ENCODE measurements at regions not wholly inside any gene's neighbourhood (a gene's known extent, or its start where the extent isn't known, plus 50 kb on each side); places are given as distances from the start of the nearest gene placed in this dataset.

DNA sequence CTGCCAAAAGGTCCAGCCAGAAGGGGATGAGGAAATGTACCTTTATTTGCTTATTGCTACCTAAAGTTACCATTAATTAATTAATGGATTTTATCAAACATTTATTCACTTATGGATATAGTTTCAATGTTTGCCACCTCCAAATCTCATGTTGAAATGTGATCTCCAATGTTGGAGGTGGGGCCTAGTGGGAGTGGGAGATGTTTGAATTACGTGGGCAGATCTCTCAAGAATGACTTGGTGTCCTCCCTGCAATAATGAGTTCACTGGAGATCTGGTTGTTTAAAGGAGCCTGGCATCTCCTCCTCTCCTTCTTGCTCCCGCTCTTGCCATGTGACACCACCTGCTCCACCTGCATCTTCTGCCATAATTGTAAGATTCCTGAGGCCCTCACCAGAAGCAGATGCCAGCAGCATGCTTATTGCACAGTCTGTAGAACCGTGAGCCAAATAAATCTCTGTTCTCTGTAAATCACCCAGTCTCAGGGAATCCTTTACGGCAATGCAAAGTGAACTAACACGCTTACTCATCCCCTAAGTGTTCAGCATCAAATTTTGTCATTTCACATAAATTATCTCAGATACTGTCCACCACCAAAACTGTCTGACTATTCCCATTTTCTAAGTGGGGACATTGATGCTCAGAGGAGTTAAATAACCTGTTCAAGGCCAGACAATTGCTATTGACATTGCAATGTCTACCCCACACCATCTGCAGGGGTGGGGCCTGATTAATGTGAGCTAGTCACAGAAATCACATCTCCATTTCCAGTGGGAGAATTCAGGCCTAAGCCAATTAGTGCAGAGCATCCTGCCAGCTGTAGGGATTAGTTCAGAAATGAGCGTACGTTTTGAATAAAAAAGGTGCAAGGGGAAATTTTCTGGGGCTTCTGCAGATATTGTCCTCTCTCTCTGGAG, 51.6 kb upstream of the SYN3 start:
- Histone ChIP-seq H3K27ac (ENCODE audit: low read depth, low read length) (no peak overlapping the region), H3K4me3 (replicated peaks in 1 of 2; ENCODE audit: low read depth in 1 of 2, low read length in 2 of 2) (no peak overlapping the region), H3K9me2 (ENCODE audit: insufficient read depth) (no peaks in the 10 kb centered on the region), H2AFZ (ENCODE audit: low read depth, low read length, poor library complexity, severe bottlenecking) (no peak overlapping the region), H3K9me3 (ENCODE audit: control insufficient read depth in 1 of 2, insufficient read depth in 1 of 2, low read depth in 1 of 2, low read length in 2 of 2) (peaks cover 0 to 12% of the 10 kb centered on the region in 2 experiments; a peak in 1 of 4 replicates), H3K4me1 (ENCODE audit: control insufficient read depth in 1 of 2, insufficient read depth in 2 of 2, low read length in 2 of 2) (no peaks in the 10 kb centered on the region), H3K9ac (ENCODE audit: low read length) (no peak overlapping the region), H3K36me3 (ENCODE audit: control insufficient read depth in 1 of 2, insufficient read depth in 2 of 2, low read length in 2 of 2) (no peaks in the 10 kb centered on the region), H3K79me2 (ENCODE audit: insufficient read depth, low read length) (no peaks in the 10 kb centered on the region), H4K20me1 (ENCODE audit: insufficient read depth) (no peaks in the 10 kb centered on the region), H3K4me2 (ENCODE audit: low read length) (no peak overlapping the region), H3K27me3 (ENCODE audit: insufficient read depth, low read length) (no peaks in the 10 kb centered on the region)
- DNase-seq (ENCODE audit: low read depth, low spot score) (no peak), ATAC-seq (no peak)
- no TSS peak for BruUV-seq (replicated peaks)
- ChIA-PET CTCF (no interaction called here), RAD21 (ENCODE audit: low non-redundant PET in 1 of 2, low total read pairs in 2 of 2, uncharacterized antibody in 2 of 2, unreplicated experiment in 2 of 2) (no interaction called here), POLR2A (no interaction called here)
- intact Hi-C loops (cut with micrococcal nuclease): no loop called here
- TF ChIP-seq, protein P1, sequence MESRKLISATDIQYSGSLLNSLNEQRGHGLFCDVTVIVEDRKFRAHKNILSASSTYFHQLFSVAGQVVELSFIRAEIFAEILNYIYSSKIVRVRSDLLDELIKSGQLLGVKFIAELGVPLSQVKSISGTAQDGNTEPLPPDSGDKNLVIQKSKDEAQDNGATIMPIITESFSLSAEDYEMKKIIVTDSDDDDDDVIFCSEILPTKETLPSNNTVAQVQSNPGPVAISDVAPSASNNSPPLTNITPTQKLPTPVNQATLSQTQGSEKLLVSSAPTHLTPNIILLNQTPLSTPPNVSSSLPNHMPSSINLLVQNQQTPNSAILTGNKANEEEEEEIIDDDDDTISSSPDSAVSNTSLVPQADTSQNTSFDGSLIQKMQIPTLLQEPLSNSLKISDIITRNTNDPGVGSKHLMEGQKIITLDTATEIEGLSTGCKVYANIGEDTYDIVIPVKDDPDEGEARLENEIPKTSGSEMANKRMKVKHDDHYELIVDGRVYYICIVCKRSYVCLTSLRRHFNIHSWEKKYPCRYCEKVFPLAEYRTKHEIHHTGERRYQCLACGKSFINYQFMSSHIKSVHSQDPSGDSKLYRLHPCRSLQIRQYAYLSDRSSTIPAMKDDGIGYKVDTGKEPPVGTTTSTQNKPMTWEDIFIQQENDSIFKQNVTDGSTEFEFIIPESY (IDR thresholded peaks at IDR 0.05; ENCODE audit: extremely low read depth, insufficient replicate concordance, low read length): no peak
- no peak for TF ChIP-seq SRF (IDR thresholded peaks at IDR 0.05; ENCODE audit: low read depth)
- no peak for TF ChIP-seq EZH2phosphoT487 (IDR thresholded peaks at IDR 0.05; ENCODE audit: borderline replicate concordance)
- TF ChIP-seq, protein P2, sequence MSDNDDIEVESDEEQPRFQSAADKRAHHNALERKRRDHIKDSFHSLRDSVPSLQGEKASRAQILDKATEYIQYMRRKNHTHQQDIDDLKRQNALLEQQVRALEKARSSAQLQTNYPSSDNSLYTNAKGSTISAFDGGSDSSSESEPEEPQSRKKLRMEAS (IDR thresholded peaks at IDR 0.05): no peak
- no peak for TF ChIP-seq POLR2AphosphoS5 (IDR thresholded peaks at IDR 0.05; ENCODE audit: low read depth, low read length)
- no peak for TF ChIP-seq ZNF274 (IDR thresholded peaks at IDR 0.05; ENCODE audit: low read depth, low read length)
- no peak for TF ChIP-seq FOSL1 (IDR thresholded peaks at IDR 0.05; ENCODE audit: low read depth)
- no peak for TF ChIP-seq SP1 (IDR thresholded peaks at IDR 0.05; ENCODE audit: low read depth)
